HG02981 (cell line): ENCODE measurements at regions not wholly inside any gene's neighbourhood (a gene's known extent, or its start where the extent isn't known, plus 50 kb on each side); places are given as distances from the start of the nearest gene placed in this dataset.
"Not testable (repeated sequence)": the region's sequence is repeated elsewhere in the genome, so short reads cannot be mapped to it uniquely, and the experiment has no call there.

ENCODE experiments used
- ATAC-seq: cut with Tn5 transposase; IDR thresholded peaks from one replicate; pipeline ENCODE4 v1.9.1; 2021; ENCODE audit warnings: mild to moderate bottlenecking, moderate library complexity; ENCODE audit not compliant: unreplicated experiment

DNA sequence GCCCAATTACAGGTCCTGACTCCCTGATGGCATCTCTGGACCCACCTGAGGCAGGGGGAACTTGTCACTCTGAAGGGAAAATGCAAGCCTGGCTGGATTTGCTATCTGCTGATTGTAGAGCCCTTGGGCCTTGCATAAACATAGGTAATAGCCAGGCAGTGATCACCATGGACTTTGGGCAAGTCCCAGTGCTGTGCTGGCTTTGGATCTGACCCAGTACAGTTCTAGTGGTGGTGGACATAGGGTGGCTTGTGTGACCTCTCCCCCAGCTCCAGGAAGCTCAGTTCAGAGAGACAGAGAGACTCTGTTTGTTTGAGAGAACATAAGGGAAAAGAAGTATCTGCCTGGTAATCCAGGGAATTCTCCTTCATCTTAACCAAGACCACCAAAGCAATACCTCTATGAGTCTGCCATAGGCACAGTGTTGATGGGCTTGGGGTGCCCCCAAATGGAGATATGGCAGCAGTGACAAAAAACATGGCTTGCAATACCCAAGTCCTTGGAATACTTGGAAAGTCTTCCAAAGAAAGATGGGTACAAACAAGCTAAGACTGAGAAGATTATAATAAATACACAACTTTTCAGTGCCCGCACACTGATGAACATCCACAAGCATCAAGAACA is 348.5 kb downstream of the PYDC2 start:
- no peak for ATAC-seq

DNA sequence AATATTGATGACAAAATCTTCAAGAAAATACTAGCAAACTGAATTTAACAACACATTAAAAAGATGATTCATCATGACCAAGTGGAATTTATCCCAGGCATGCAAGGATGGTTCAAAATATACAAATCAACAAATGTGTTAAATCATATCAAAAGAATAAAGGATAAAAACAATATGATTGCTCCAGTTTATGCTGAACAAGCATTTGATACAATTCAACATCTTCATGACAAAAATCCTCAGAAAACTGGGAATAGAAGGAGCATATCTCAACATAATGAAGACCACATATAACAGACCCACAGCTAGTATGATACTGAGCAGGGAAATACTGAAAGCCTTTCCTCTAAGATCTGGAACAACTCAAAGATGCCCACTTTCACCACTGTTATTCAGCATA is 352.3 kb downstream of the PYDC2 start:
- ATAC-seq: no peak

DNA sequence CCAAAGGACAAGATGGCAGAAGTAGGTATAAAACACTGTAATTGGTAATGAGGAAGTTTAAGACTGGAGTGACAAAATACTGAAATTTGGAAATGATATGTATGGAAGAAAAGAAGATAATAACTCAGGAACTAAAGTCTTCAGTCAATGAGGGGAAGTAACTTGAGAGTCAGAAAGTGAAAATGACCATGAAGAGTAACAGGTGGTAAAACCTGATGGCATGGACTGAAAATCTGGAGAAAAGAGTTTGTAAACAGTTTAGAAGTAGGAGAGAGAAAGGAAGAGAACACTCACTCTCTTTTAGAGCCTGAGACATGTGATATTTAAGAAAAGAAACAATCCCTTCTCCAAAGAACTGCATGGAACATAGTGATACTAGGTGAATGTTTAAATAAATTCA is 387.9 kb downstream of the PYDC2 start:
- ATAC-seq: no peak

DNA sequence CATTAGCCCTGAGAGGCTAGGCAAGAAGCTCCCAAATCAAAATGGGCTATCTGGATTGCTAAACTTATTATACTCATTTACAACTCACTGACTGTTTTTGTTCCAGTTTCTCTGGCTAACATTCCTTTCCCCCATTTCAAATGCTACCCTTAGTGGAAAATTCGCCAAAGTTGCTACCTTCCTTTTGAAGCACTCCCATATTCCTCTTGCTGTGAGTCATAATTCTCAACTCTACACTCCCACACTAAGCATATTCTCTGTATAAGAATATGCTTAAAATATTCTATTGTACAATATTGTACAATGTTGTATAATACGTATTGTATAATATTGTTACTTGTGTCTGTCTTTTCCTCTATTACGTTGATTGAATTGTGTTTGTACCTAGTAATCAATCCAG is 398.6 kb downstream of the PYDC2 start:
- ATAC-seq: no peak

DNA sequence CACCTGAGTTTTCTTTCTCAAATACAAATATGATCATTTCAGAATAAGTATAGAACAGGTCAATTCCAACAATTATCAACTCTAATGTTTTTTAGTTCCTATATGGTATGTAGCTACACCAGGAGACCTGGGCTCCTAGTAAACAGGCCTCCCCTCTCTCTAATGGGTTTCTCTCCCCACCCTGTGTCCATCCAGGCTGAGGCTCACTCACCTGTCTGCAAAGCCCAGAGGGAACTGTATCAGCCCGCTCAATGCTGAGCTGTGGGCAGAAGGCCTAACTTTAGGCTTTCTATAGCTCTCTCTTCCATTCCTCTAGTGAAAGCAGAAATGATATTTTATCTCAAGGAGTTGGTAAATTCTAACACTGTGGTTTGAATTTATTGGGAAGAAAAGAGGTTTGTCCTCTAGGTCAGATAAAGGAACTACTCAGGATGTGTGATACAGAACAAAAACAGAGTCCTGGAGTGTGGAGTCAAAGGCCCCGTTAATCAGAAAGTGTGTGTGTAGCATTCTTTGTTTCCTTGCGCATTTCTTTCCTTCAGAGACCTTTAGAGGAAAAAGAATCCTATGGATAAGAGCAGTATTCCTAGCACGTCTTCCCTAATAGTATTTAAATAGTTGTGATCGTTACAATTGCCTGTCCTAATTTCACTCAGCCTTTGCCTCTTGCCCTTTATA is 408.9 kb downstream of the PYDC2 start:
- no peak for ATAC-seq

DNA sequence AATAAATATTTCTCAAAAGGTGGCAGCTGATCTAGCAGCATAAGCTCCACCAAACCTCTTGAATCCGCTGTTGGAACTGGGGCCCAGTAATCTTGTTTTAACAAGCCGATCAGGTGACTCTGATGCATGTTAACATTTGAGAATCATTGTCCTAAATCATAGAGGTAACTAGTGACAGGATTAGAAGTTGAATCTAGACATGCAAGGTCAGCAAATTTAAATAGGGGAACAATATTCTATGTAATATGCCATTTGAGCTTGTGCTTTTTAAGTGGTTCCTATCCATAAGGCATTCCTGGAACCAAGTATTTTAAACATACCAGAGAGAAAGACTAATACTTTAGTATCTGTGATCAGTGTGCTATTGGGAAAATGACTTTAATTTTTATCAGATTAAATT is 412.8 kb downstream of the PYDC2 start:
- no peak for ATAC-seq

DNA sequence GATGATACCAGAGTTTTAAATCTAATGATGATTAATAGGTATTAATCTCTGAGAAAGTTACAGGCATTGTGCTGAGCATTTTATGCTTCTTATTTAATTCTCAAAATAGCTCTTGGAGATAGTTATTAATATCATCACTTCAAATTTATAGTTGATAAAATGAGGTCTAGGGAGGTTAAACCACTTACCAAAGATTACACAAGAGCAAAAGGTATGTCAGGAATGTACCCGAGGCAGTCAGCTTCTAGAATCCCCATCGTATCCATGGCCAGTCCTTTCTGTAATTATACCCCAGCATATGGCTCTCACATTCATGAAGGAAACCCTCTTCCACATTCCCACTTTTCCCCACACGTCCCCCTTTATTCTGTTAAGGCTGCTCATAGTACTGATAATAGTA is 421.3 kb downstream of the PYDC2 start:
- ATAC-seq: no peak

DNA sequence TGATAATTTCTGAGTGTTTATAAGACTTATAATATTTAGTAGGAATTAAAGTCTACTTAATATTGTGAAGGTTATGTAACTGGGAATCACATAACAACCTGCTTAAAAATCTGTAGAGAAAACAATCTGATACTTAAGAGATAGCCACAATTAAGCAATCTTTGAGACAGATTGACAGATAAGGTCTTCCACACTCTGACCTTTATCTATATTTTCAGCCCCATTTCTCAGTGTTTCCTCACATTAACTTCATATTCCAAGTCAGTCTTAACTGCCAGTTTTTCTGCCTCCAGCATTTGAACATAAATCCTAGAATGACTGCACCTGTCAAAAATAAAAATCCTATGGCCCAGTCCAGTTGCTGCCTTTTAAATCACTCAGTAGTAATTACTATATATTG is 423.2 kb downstream of the PYDC2 start:
- ATAC-seq: no peak

DNA sequence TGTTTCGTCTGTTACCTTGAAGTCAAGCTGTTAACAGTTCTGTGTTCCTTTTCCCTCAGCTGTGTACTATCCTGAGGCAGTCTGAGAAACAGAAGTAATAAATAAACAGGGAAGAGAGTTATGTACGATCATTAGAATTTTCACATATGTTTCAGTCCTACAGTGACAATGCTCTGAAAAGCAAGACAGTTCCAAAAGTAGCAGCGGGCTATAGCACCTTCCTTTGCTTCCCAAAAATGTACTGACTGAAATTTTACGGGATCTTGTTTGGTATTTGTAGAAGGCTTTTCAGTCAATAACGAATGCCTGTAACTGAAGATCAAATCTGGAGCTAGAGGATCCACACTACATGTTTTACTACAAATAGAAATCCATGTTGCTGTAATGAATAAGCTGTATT is 428.1 kb downstream of the PYDC2 start:
- ATAC-seq: no peak

DNA sequence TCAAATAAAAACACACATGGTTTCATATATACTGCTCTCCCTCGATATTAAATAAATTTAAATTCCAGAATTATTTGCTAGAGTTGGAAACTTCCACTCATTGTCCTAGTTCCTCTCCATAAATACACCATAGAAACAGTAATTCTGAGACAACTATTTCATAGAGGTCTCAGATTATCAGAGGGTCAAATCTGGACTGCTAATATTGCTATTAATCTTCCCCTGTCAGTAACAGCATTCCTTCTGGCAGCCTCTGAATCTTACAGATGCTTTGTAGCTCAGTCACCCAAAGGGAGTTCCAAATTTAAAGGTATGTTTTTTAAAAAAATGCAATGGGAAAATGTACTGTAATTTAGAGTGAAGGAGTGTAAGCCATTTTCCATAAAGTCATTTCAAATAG is 428.8 kb downstream of the PYDC2 start:
- ATAC-seq: no peak

DNA sequence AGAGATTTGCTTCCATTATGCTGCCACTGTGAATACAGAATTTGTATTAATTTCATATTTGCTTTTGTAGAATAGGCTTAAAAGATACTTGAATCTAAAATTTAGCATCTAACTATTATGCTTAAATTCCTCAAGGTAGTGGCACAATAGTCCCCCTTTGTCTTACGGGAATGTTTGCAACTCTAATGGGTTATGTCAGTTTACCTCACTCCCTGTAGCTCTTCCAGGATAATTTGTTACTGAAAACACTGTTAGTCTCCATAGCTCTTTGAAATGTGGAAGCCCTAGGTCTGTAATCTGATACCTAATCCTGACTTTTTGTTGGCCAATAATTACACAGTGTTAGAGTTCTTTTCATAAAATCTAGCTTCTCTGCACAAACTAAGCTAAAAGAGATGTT is 433.4 kb downstream of the PYDC2 start:
- ATAC-seq: no peak

DNA sequence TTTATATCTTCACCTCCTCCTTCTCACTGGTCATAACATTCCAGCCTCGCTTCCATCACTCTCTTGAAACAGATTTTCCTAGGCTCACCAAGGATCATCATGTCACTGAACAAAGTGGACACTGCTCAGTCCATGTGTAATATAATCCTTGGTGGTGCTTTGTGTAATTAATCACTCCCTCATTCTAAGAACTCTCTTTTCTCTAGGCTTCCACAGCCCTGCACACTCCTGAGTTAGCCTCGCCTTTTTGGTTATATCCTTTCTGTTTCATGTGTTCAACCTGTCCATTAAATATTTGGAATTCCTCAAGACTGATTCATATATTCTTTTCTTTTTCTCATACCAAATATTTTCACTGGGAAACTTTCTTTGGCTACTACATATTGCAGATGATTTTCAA is 440.8 kb downstream of the PYDC2 start:
- no peak for ATAC-seq

DNA sequence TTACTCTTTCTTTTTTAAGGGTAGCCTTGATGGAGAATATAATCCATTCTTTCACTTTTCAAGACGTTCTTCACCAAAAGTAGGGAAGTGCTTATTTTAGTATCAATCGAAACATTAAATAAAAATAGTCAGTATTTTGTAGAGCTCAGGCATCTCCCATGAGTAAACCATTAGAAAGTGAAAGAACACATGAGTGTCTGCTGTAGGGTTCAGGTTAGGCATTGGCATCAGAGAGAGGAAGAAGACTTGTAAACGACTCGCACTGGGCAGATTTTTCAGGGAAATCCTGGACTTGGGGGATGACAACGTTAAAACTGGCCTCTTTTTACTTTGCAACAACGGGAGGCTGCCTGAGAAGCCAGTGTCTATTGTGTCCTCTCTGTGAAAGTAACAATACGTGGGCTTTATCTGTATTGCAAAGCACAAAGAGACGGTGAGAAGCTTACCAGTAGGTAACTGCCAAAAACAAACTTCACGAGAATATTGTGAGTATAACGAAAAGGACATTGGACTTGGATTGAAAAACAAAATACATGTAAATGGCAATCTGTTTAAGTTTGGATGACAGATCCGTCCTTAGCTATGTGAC is 451.7 kb downstream of the PYDC2 start:
- ATAC-seq: no peak

DNA sequence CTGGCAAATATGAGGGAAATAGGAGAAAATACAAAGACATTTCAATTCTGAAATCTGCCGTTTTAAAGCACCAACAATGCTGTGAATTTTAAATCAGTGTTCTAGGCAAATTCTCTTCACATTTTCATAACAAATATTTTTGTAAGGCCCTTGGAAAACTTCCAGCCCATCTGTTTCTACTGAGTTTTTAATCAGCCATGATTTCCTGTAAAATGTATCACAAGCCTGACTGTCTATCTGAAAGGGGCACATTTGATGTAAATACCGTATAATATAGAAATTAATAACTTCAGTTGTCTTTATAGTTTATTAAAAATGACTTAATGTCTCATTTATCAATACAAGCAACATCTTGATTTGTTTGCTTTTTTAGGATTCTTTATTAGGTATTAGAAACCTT is 454.7 kb downstream of the PYDC2 start:
- no peak for ATAC-seq

DNA sequence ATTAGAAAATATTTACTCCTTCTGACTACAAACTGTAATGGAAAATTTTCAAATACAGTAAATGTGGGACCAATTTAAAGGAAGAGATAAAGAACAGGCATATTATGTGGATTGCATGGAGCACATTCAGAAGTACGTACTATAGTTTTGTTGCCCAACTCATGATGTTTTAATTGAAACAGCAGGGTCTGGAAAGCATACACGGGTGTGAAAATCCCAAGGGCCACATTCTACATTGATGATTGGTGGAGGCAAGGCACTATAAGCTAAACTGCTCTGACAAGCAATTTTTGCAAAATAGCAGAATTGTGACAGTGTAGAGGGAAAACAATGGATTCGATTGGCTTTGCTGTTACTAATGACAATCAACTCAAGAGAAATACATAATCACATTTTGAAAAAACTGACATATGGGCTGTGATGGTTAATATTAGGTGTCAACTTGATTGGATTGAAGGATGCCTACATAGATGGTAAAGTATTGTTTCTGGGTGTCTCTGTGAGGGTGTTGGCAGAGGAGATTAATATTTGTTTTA is 458.6 kb downstream of the PYDC2 start:
- ATAC-seq: no peak

DNA sequence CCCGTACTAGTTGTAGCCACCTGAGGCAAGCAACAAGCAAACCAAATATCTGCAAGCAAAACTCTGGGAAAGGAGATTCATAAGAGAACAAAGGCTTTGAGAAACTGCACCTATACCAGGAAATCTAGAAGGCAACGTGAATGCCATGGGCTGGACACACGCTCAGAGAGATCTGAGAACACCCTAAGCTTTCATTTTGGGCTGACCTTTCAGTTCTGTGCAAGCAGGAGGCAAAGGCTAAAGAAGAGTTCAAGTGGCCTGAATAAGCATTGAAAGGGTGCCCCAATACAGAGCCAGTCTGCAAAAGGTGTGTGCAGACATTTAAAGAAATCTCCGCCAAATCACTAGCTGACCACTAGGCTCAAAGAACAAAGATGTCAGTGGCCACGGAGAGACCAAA is 461.6 kb downstream of the PYDC2 start:
- no peak for ATAC-seq

DNA sequence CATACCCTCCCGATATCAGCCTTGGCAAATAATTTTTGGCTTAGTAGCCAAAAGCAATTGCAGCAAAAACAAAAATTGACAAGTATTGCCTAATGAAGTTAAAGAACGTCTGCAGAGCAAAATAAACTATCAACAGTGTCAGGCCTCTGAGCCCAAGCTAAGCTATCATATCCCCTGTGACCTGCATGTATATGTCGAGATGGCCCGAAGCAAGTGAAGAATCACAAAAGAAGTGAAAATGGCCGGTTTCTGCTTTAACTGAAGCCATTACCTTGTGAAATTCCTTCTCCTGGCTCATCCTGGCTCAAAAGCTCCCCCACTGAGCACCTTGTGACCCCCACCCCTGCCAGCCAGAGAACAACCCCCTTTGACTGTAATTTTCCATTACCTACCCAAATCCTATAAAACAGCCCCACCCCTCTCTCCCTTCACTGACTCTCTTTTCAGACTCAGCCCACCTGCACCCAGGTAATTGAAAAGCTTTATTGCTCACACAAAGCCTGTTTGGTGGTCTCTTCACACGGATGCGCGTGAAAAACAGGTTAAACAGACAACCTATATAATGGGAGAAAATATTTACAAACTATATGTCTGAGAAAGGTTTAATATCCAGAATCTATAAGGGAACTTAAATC is 466.3 kb downstream of the PYDC2 start:
- ATAC-seq: not testable (repeated sequence)

DNA sequence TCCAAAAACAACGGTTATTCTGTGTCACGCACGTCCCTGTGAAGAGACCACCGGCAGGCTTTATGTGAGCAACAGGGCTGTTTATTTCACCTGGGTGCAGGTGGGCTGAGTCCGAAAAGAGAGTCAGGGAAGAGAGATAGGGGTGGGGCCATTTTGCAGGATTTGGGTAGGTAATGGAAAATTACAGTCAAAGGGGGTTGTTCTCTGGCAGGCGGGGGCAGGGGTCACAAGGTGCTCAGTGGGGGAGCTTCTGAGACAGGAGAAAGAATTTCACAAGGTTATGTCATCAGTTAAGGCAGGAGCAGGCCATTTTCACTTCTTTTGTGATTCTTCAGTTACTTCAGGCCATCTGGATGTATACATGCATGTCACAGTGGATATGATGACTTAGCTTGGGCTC is 467.0 kb downstream of the PYDC2 start:
- not testable (repeated sequence) for ATAC-seq

DNA sequence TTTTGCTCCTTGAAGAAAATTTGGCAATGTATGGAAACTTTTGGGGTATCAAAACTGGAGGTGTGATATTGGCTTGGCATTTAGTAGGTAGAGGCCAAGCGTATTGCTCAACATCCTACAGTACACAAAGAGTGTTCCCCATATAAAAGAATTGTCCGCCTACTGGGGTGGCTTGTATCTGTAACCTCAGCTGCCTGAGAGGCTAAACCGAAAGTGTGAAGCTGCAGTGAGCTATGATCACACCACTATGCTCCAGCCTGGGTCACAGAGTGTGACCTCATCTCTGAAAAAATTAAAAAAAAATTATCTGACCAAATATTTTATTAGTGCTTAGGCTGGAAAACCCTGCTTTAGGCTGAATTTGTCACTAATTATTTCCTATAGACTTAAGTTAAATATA is 483.9 kb downstream of the PYDC2 start:
- ATAC-seq: no peak

DNA sequence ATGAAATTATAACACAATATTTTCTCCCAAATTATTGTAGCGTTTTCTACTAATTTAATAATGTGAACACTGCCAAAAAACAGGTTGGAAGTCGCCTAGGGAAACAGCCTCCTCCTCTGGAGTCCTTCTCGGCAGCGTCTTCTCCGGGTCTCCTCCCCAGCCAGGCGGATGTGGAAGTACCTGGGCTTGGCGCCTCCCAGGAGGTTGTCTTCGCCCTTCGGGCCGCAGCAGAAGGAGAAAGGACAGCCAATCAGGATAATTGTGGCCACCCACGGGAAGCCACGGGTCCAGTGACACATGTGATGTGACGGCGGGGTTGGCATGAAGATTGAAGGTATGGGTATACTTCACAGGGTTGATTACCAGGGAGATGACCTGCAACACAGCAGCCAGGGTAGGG is 491.2 kb downstream of the PYDC2 start:
- ATAC-seq: no peak

DNA sequence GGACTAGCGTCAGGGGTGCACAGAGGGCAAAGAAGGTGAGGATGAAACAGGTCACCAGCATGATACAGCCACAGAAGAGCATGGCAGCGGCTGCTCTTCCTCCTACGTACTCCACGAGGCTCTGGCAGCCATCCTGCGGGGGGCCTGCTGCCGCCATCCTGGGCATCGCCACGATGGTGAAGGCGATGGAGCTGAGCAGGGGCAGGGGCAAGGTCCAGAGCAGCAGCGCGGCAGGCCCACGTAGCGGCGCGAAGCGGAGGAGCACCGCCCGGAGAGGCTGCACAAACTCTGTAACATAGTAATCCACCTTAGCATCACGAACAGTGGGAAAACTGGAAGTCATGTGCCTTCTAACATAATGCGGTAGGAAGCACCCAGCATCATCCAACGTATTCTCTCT is 491.6 kb downstream of the PYDC2 start:
- no peak for ATAC-seq
